Testis (tissue), 2 donors: ENCODE measurements at regions not wholly inside any gene's neighbourhood (a gene's known extent, or its start where the extent isn't known, plus 50 kb on each side); places are given as distances from the start of the nearest gene placed in this dataset.

ENCODE experiments used
- POLR2A ChIP-seq: fragments of 450-650 bp; IDR thresholded peaks from one replicate; pipeline ENCODE4 v1.6.1; 2017; ENCODE audit warnings: antibody characterized with exemption, mild to moderate bottlenecking, moderate library complexity
- TF ChIP-seq, protein P1 (sequence below), 3 experiments: fragments of 450-650 bp in 2 of 3; fragments of 200-600 bp in 1 of 3; sonication (generic) in 1 of 3; IDR thresholded peaks; one replicate each; pipeline ENCODE4 v1.5.1; 2016 to 2019; ENCODE audit warnings: antibody characterized with exemption in 3 of 3, mild to moderate bottlenecking in 2 of 3, moderate library complexity in 1 of 3

GRCh38 chr5:117680426-117680825 is 1105.8 kb upstream of the SEMA6A start:
- TF ChIP-seq, protein P1, sequence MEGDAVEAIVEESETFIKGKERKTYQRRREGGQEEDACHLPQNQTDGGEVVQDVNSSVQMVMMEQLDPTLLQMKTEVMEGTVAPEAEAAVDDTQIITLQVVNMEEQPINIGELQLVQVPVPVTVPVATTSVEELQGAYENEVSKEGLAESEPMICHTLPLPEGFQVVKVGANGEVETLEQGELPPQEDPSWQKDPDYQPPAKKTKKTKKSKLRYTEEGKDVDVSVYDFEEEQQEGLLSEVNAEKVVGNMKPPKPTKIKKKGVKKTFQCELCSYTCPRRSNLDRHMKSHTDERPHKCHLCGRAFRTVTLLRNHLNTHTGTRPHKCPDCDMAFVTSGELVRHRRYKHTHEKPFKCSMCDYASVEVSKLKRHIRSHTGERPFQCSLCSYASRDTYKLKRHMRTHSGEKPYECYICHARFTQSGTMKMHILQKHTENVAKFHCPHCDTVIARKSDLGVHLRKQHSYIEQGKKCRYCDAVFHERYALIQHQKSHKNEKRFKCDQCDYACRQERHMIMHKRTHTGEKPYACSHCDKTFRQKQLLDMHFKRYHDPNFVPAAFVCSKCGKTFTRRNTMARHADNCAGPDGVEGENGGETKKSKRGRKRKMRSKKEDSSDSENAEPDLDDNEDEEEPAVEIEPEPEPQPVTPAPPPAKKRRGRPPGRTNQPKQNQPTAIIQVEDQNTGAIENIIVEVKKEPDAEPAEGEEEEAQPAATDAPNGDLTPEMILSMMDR (IDR thresholded peaks at IDR 0.05) = no peak
- no peak for TF ChIP-seq POLR2A
